ENCODE measurements at regions not wholly inside any gene's neighbourhood (a gene's known extent, or its start where the extent isn't known, plus 50 kb on each side); places are given as distances from the start of the nearest gene placed in this dataset.
"Not testable (repeated sequence)": the region's sequence is repeated elsewhere in the genome, so short reads cannot be mapped to it uniquely, and the experiment has no call there.

GRCh38 chr4:127450276-127450675 lies 182.5 kb upstream of the INTU start:
- H3K4me3 ChIP-seq (ENCODE audit: low read length in 3 of 3), result no peak overlapping the region
- no peaks in the 10 kb centered on the region for H3K9me3 ChIP-seq (ENCODE audit: control insufficient read depth in 3 of 3, low read length in 3 of 3)
- H3K36me3 ChIP-seq (ENCODE audit: control insufficient read depth in 3 of 3, insufficient read depth in 3 of 3, low read length in 3 of 3), result no peaks in the 10 kb centered on the region
- no peaks in the 10 kb centered on the region for H3K4me1 ChIP-seq (ENCODE audit: control insufficient read depth in 3 of 3, insufficient read depth in 3 of 3, low read length in 3 of 3)
- no peak overlapping the region for H3K27ac ChIP-seq (ENCODE audit: low read depth, low read length)
- no peak overlapping the region for H3K9ac ChIP-seq (ENCODE audit: low read depth in 1 of 3, low read length in 3 of 3)
- no peaks in the 10 kb centered on the region for H3K27me3 ChIP-seq (ENCODE audit: control insufficient read depth in 3 of 3, insufficient read depth in 3 of 3, low read length in 3 of 3)

DNA sequence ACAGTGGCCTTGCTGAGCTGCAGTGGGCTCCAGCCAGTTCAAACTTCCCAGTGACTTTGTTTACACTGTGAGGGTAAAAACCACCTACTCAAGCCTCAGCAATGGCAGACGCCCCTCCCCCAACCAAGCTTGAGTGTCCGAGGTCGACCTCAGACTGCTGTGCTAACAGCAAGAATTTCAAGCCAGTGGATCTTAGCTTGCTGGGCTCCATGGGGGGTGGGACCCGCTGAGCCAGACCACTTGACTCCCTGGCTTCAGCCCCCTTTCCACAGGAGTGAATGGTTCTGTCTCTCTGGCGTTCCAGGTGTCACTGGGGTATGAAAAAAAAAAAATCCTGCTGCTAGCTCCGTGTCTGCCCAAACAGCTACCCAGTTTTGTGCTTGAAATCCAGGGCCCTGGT lies 168.9 kb upstream of the INTU start:
- Histone ChIP-seq H3K27me3 (ENCODE audit: control insufficient read depth in 3 of 3, insufficient read depth in 3 of 3, low read length in 3 of 3) (no peaks in the 10 kb centered on the region), H3K9ac (ENCODE audit: low read depth in 1 of 3, low read length in 3 of 3) (no peak overlapping the region), H3K27ac (ENCODE audit: low read depth, low read length) (no peak overlapping the region), H3K4me1 (ENCODE audit: control insufficient read depth in 3 of 3, insufficient read depth in 3 of 3, low read length in 3 of 3) (no peaks in the 10 kb centered on the region), H3K9me3 (ENCODE audit: control insufficient read depth in 3 of 3, low read length in 3 of 3) (no peaks in the 10 kb centered on the region), H3K4me3 (ENCODE audit: low read length in 3 of 3) (no peak overlapping the region), H3K36me3 (ENCODE audit: control insufficient read depth in 3 of 3, insufficient read depth in 3 of 3, low read length in 3 of 3) (no peaks in the 10 kb centered on the region)

GRCh38 chr4:127469542-127469941 lies 163.2 kb upstream of the INTU start:
- Histone ChIP-seq H3K36me3 (ENCODE audit: control insufficient read depth in 3 of 3, insufficient read depth in 3 of 3, low read length in 3 of 3) (no peaks in the 10 kb centered on the region), H3K4me3 (ENCODE audit: low read length in 3 of 3) (no peak overlapping the region)

GRCh38 chr4:127469959-127470809 lies 162.6 kb upstream of the INTU start:
- Histone ChIP-seq H3K9me3 (ENCODE audit: control insufficient read depth in 3 of 3, low read length in 3 of 3) (no peaks in the 10 kb centered on the region), H3K4me3 (ENCODE audit: low read length in 3 of 3) (no peak overlapping the region), H3K36me3 (ENCODE audit: control insufficient read depth in 3 of 3, insufficient read depth in 3 of 3, low read length in 3 of 3) (no peaks in the 10 kb centered on the region)

More at GRCh38 chr4:127469542-127469941, 163.2 kb upstream of the INTU start:
- no peak overlapping the region for H3K9ac ChIP-seq (ENCODE audit: low read depth in 1 of 3, low read length in 3 of 3)
- no peaks in the 10 kb centered on the region for H3K9me3 ChIP-seq (ENCODE audit: control insufficient read depth in 3 of 3, low read length in 3 of 3)
- H3K27me3 ChIP-seq (ENCODE audit: control insufficient read depth in 3 of 3, insufficient read depth in 3 of 3, low read length in 3 of 3), result no peaks in the 10 kb centered on the region
- H3K4me1 ChIP-seq (ENCODE audit: control insufficient read depth in 3 of 3, insufficient read depth in 3 of 3, low read length in 3 of 3), result no peaks in the 10 kb centered on the region
- no peak overlapping the region for H3K27ac ChIP-seq (ENCODE audit: low read depth, low read length)

GRCh38 chr4:127478271-127478670 lies 154.5 kb upstream of the INTU start:
- not testable (repeated sequence) for H3K9me3 ChIP-seq (ENCODE audit: control insufficient read depth in 3 of 3, low read length in 3 of 3); H3K36me3 ChIP-seq (ENCODE audit: control insufficient read depth in 3 of 3, insufficient read depth in 3 of 3, low read length in 3 of 3); H3K9ac ChIP-seq (ENCODE audit: low read depth in 1 of 3, low read length in 3 of 3); H3K27ac ChIP-seq (ENCODE audit: low read depth, low read length); H3K27me3 ChIP-seq (ENCODE audit: control insufficient read depth in 3 of 3, insufficient read depth in 3 of 3, low read length in 3 of 3); H3K4me1 ChIP-seq (ENCODE audit: control insufficient read depth in 3 of 3, insufficient read depth in 3 of 3, low read length in 3 of 3); H3K4me3 ChIP-seq (ENCODE audit: low read length in 3 of 3)

More at GRCh38 chr4:127469959-127470809, 162.6 kb upstream of the INTU start:
- Histone ChIP-seq H3K9ac (ENCODE audit: low read depth in 1 of 3, low read length in 3 of 3) (no peak overlapping the region), H3K27ac (ENCODE audit: low read depth, low read length) (no peak overlapping the region), H3K4me1 (ENCODE audit: control insufficient read depth in 3 of 3, insufficient read depth in 3 of 3, low read length in 3 of 3) (no peaks in the 10 kb centered on the region), H3K27me3 (ENCODE audit: control insufficient read depth in 3 of 3, insufficient read depth in 3 of 3, low read length in 3 of 3) (no peaks in the 10 kb centered on the region)

DNA sequence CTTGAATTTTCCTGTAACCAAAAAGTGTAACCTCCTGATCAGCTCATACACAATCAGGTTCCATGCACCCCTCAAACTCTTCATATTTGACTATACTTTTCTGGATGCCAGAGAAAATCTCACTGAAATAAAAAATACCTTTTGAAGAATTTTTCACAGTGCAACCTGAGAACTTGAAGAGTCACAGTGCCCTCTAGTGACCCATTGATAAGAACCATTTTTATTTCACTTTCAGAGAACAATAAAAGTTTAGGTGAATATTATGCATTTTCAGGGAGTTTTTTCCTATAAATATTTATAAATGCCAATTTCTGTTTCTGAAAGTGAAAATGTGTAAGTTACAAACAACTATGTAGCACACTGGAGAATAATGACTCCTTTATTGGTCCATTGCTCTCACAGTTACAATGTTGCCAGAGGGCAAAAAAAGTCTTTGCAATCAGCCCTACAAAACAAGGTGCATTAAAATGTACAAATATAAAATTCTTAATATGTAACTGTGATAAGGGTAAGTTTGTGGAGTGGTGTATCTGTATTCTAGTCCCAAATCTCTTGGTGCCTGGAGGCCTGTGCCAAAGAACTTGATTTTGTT lies 153.6 kb upstream of the INTU start:
- Histone ChIP-seq H3K27me3 (ENCODE audit: control insufficient read depth in 3 of 3, insufficient read depth in 3 of 3, low read length in 3 of 3) (no peaks in the 10 kb centered on the region), H3K27ac (ENCODE audit: low read depth, low read length) (no peak overlapping the region), H3K4me1 (ENCODE audit: control insufficient read depth in 3 of 3, insufficient read depth in 3 of 3, low read length in 3 of 3) (no peaks in the 10 kb centered on the region)

GRCh38 chr4:127482049-127482448 lies 150.7 kb upstream of the INTU start:
- Histone ChIP-seq H3K36me3 (ENCODE audit: control insufficient read depth in 3 of 3, insufficient read depth in 3 of 3, low read length in 3 of 3) (no peaks in the 10 kb centered on the region), H3K4me3 (ENCODE audit: low read length in 3 of 3) (no peak overlapping the region), H3K9me3 (ENCODE audit: control insufficient read depth in 3 of 3, low read length in 3 of 3) (no peaks in the 10 kb centered on the region), H3K4me1 (ENCODE audit: control insufficient read depth in 3 of 3, insufficient read depth in 3 of 3, low read length in 3 of 3) (no peaks in the 10 kb centered on the region), H3K27ac (ENCODE audit: low read depth, low read length) (no peak overlapping the region), H3K27me3 (ENCODE audit: control insufficient read depth in 3 of 3, insufficient read depth in 3 of 3, low read length in 3 of 3) (no peaks in the 10 kb centered on the region), H3K9ac (ENCODE audit: low read depth in 1 of 3, low read length in 3 of 3) (no peak overlapping the region)

More for the DNA sequence above, 153.6 kb upstream of the INTU start:
- H3K4me3 ChIP-seq (ENCODE audit: low read length in 3 of 3), result no peak overlapping the region
- H3K9me3 ChIP-seq (ENCODE audit: control insufficient read depth in 3 of 3, low read length in 3 of 3), result no peaks in the 10 kb centered on the region
- H3K9ac ChIP-seq (ENCODE audit: low read depth in 1 of 3, low read length in 3 of 3), result no peak overlapping the region
- H3K36me3 ChIP-seq (ENCODE audit: control insufficient read depth in 3 of 3, insufficient read depth in 3 of 3, low read length in 3 of 3), result no peaks in the 10 kb centered on the region

DNA sequence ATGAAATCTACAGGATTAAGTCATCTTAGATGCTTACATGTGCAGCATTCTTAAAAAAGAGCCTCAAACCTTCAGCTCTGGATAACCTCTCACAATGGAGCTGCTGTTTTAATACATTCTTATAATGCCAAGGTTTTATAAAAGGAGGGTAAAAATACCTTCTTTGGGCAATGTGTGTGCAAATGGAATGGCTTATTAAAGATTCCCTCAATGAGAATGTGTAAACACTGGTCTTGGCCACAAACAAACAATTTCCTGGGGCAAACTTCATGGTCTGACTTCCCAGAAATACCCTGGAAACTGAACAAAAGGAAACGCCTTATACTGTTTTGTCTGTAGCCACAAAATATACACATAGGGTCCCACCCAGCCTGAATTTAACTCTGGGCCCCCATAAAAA lies 148.6 kb upstream of the INTU start:
- H3K4me1 ChIP-seq (ENCODE audit: control insufficient read depth in 3 of 3, insufficient read depth in 3 of 3, low read length in 3 of 3), result no peaks in the 10 kb centered on the region
- H3K27me3 ChIP-seq (ENCODE audit: control insufficient read depth in 3 of 3, insufficient read depth in 3 of 3, low read length in 3 of 3), result no peaks in the 10 kb centered on the region
- no peak overlapping the region for H3K4me3 ChIP-seq (ENCODE audit: low read length in 3 of 3)
- no peaks in the 10 kb centered on the region for H3K9me3 ChIP-seq (ENCODE audit: control insufficient read depth in 3 of 3, low read length in 3 of 3)
- no peak overlapping the region for H3K9ac ChIP-seq (ENCODE audit: low read depth in 1 of 3, low read length in 3 of 3)
- no peak overlapping the region for H3K27ac ChIP-seq (ENCODE audit: low read depth, low read length)
- H3K36me3 ChIP-seq (ENCODE audit: control insufficient read depth in 3 of 3, insufficient read depth in 3 of 3, low read length in 3 of 3), result no peaks in the 10 kb centered on the region

DNA sequence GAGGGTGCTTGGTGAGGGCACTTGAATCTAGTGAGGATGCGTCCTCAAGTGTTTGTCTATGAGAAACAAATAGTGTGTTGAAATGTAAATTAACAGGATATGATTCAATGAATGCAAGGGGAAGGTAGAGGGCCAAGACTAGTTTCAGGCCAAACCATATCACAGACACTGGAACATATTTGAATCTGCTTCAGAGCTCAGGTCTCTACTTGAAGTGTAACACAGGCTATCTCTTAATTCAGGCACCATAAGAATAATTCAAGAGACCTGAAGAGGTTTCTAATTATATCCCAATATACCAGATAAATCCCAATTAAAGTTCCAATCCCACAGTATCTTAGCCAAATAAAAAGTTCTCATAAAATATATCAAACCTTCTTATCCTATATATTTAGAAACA lies 146.5 kb upstream of the INTU start:
- Histone ChIP-seq H3K36me3 (ENCODE audit: control insufficient read depth in 3 of 3, insufficient read depth in 3 of 3, low read length in 3 of 3) (no peaks in the 10 kb centered on the region), H3K9me3 (ENCODE audit: control insufficient read depth in 3 of 3, low read length in 3 of 3) (no peaks in the 10 kb centered on the region), H3K27me3 (ENCODE audit: control insufficient read depth in 3 of 3, insufficient read depth in 3 of 3, low read length in 3 of 3) (no peaks in the 10 kb centered on the region), H3K4me3 (ENCODE audit: low read length in 3 of 3) (no peak overlapping the region), H3K27ac (ENCODE audit: low read depth, low read length) (no peak overlapping the region), H3K4me1 (ENCODE audit: control insufficient read depth in 3 of 3, insufficient read depth in 3 of 3, low read length in 3 of 3) (no peaks in the 10 kb centered on the region), H3K9ac (ENCODE audit: low read depth in 1 of 3, low read length in 3 of 3) (no peak overlapping the region)

- Histone ChIP-seq H3K4me1 (ENCODE audit: control insufficient read depth in 3 of 3, insufficient read depth in 3 of 3, low read length in 3 of 3) (no peaks in the 10 kb centered on the region), H3K27me3 (ENCODE audit: control insufficient read depth in 3 of 3, insufficient read depth in 3 of 3, low read length in 3 of 3) (no peaks in the 10 kb centered on the region), H3K9me3 (ENCODE audit: control insufficient read depth in 3 of 3, low read length in 3 of 3) (no peaks in the 10 kb centered on the region), H3K9ac (ENCODE audit: low read depth in 1 of 3, low read length in 3 of 3) (no peak overlapping the region), H3K4me3 (ENCODE audit: low read length in 3 of 3) (no peak overlapping the region), H3K27ac (ENCODE audit: low read depth, low read length) (no peak overlapping the region), H3K36me3 (ENCODE audit: control insufficient read depth in 3 of 3, insufficient read depth in 3 of 3, low read length in 3 of 3) (no peaks in the 10 kb centered on the region)
These were observed 141.2 kb upstream of the INTU start for GRCh38 chr4:127491571-127491970.
